AML-193 (cell line): ENCODE measurements at regions not wholly inside any gene's neighbourhood (a gene's known extent, or its start where the extent isn't known, plus 50 kb on each side); places are given as distances from the start of the nearest gene placed in this dataset.
"Not testable (repeated sequence)": the region's sequence is repeated elsewhere in the genome, so short reads cannot be mapped to it uniquely, and the experiment has no call there.

Source experiments
- DNase-seq, 2 experiments: peaks; one replicate each; lab custom pipeline; 2025; lab: John Stamatoyannopoulos, UW

DNA sequence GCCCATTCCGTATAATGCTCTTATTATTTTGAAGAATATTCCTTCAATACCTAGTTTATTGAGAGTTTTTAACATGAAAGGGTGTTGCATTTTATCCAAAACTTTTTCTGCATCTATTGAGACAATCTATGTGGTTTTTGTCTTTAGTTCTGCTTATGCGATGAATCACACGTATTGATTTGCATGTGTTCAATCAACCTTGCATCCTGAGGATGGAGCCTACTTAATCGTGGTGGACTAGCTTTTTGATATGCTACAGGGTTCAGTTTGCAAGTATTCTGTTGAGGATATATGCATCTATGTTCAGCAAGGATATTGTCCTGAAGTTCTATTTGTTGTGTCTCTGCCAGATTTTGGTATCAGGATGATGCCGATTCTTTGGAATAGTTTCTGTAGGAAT, 1070.3 kb upstream of the CDH18 start:
- DNase-seq, result no peak

DNA sequence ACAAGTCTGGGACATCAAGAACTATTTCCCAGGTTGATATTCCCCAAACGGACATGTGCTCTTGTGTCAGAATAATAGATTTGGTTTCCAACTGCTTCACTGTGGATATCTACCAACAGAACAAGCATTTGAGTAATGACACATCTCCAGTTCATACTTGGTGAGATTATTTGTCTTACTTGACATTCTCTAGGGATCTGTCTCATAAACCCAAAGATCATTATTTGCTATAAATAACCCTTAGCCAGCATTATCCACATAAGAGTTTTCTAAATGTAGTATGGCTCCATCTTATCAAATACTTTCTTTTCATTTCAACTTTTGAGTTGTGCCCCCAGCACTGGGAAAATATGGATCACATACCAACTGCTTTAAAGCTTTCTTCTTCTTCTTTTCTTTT, 1063.9 kb upstream of the CDH18 start:
- no peak for DNase-seq

DNA sequence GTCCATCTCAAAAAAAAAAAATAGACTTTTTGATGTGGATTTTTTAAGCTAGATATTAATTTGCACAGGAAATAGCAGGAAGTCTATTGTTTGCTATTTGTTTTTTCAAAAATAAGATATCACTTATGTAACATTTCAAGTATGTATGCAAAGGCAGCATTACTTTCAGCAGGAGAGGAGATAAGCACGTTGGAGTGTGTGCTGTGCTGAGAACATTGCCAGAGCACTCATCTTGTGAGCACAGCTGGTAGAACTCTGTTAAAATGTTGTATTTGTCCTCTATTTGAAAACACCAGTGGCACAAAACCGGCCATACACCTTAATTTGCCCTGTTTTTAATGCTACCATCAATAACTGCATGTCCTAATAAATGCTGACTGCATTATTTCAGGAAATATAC, 1061.9 kb upstream of the CDH18 start:
- no peak for DNase-seq

DNA sequence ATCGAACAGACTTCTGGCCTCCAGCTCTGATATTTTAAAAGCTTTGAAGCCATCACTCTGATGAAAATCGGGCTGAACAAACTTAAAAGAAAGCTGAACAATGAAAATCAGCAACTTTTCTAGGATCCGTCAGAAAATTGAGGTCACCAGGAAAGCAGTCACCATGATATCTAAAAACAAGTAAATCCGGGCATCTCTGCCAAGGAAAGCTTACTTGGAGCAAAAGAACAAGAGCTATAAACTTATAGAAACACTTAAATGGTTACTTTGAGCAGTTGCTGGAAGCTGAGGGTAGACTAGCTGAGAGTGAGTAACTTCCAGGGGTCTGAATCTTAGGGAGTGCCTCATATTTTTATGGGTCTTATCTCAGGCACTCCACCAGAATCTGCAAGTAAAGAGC, 1043.0 kb upstream of the CDH18 start:
- DNase-seq, result no peak

DNA sequence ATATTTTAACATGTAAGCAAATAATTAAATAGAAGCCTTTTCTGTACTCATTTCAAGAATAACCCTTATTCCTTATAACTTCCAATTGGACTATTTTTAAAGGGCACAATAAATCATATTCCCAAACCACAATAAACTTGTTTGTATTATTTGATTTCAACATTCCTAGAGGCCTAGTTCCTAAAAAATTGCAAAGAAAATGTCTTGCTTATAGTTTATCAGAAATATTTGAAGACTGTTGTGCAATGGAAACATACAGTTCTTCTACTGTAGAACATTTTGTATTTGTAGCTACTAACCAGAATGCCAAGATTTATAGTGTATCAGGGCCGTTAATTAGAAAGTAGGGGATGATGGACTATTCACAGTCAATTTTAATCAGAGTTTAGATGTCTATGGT, 1037.0 kb upstream of the CDH18 start:
- no peak for DNase-seq

DNA sequence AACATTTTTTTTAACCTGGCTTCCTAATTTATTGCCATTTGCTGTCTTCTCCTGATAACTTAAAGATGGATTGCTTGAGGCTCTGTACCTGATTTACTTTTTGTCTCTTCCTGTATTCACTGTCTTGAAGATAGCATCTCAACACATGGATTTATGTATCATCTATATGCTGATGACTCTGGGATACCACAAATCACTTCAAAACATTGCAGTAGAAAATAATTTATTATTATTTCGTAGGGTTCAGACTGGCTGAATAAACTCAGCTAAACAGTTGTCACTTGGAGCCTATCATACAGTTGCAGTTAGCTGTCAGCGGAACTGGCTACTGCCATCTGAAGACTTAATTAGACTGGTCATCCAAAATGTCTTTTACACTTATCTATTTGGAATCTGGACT, 1025.2 kb upstream of the CDH18 start:
- DNase-seq, result no peak

DNA sequence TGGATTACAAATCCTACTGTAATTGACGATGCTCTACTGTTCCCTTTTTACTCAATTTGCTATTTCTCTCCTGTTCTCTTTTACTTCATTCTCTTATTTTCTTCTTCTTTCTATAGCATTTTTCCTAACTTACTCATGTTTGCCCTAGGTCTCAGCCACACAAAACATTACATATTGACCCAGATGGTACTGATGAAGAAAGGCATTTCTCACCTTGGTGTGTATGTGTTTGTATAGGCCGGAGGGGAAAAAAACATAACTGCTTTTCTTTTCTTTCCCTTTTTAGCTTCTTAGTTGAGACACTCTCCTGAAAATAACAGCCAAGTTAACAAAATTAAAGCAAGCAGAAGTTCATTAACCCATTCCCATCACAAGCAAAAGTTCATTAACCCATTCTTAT, 1019.8 kb upstream of the CDH18 start:
- DNase-seq, result no peak

DNA sequence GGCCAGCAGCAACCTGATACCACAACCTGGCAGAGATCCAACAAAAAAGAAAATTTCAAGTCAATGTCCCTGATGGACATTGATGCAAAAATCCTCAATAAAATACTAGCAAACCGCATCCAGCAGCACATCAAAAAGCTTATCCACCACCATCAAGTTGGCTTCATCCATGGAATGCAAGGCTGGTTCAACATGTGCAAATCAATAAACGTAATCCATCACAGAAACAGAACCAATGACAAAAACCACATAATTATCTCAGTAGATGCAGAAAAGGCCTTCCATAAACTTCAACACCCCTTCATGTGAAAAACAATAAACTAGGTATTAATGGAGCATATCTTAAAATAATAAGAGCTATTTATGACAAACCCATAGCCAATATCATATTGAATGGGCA, 1000.9 kb upstream of the CDH18 start:
- not testable (repeated sequence) for DNase-seq

DNA sequence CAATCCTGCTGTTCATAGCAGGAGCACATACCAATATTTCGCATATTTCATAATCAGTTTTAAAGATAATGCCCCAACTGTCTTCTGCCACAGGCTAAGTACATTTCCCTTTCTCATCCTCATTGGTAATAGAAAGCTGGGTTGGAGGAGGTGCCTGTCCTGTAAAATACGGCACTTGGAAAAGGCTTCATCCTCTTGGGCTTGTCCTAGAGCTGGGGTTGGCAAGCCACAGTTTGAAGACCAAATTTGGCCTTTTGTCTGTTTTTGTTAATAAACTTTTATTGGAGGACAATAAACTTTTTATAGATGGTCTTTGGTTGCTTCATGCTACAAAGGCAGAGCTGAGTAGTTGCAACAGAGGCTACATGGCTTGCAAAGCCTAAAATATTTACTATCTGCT, 997.8 kb upstream of the CDH18 start:
- no peak for DNase-seq

DNA sequence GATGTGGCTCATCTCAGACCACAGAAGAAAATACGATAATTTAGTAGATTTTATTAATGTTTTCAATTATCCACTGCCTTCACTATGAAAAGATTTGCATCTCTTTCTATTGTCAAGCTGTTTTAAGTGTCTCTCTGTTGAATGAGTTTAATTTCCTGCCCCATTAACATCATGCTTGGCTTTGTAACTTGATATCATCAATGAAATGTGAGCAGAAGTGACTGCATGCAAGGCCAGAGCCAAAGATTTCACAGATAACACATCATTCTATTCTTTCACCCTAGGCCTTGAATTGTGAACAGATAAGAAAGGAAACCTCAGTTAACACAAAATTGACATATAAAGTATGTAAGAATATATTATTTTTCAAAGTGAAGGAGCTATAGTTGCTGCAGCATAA, 986.4 kb upstream of the CDH18 start:
- no peak for DNase-seq

DNA sequence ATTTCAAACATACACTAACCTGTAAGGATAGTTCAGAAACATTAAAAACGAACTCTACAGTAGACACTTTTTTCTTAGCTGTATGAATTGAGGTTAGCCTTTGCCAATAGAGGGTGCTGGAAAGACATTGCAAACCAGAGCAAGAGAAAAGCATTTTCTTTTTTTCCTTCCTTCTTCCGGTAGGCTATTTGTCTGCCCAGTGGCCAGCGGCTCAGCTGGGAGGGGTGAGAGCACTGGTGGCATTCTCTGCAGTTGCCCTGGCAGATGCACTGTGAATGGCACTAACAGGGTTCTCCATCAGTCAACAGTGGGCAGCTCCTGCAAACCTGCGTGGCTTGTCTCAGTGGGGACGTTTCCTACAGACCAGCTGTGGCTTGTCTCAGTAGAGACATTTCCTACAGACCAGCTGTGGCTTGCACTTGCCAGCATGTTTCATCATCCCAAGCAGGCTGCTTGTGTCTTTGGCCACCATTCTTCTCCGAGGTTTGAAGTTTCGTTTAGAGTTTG, 984.5 kb upstream of the CDH18 start:
- peak in 1 of 2 experiments; percentile 2 for DNase-seq

DNA sequence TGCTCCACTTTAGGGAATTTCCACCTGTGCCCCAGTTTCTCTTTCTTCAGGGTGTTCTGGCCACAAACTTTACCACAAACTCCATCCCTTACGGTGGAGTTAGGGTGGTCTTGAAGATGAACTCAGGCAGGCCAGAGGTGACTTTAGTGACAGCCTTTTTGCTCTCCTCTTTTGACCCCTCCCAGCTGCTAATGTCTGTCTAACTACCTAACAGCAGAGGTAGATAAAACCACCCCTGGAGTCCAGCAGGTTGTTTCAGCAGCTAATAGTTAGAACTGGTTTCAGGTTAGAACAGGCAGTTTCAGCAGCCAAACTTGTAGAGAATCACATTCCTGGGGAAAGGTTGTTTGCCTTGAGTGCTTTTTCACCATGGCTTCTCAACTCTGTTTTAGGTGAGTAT, 971.3 kb upstream of the CDH18 start:
- DNase-seq, result no peak

DNA sequence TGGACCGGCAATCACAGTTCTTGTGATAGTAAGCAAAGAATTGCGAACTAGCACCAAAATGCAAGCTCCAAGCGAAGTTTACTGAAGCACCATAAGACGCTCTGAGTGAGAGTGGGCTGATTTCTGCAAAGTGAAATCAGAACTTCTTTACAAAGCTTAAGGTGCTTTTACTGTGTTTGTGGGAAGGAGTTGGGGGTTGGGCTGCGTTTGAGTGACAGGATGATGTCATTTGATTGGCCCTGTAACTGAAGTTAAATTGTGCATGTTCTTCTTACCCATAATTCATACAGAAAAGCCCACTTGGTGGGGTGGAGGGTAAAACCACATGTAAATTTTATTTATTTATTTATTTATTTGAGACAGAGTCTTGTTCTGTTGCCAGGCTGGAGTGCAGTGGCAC, 970.6 kb upstream of the CDH18 start:
- DNase-seq, result no peak

DNA sequence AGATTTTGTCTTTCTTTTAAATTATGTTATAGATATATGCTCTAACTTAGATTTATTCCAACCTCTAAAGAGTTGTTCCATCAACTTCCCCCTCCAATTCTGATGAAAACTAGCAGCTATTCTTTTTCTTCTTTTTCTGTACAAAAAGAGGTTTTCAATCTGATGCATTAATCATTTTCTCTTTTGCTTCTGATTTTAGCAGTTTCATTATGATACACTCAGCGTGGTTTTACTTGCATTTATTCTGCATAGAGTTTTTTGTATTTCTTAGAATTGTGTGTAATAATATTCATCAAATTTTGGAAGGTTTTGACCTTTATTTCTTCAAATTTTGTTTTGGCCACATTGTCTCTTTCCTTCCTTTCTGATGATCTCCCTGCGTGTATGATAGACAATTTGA, 968.1 kb upstream of the CDH18 start:
- DNase-seq, result no peak

DNA sequence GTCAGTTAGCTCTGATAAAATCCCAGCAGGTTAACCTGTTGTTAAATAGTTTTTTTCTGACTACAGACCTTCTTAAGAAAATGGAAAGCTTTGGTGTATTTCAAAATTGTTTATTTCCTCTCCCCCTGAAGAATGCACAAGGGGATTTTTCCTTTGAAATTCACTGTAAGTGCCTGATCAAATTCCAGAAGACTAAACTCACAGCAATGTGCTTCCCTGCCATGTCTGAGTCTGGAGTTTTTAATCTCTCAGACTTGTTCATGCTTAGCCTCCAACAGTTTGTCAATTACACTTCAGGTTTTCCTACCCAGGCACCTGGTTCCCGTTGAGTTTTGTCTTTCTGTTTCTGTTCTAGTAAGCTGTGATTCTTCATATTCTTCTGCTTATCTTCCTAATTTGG, 961.6 kb upstream of the CDH18 start:
- DNase-seq, result no peak

DNA sequence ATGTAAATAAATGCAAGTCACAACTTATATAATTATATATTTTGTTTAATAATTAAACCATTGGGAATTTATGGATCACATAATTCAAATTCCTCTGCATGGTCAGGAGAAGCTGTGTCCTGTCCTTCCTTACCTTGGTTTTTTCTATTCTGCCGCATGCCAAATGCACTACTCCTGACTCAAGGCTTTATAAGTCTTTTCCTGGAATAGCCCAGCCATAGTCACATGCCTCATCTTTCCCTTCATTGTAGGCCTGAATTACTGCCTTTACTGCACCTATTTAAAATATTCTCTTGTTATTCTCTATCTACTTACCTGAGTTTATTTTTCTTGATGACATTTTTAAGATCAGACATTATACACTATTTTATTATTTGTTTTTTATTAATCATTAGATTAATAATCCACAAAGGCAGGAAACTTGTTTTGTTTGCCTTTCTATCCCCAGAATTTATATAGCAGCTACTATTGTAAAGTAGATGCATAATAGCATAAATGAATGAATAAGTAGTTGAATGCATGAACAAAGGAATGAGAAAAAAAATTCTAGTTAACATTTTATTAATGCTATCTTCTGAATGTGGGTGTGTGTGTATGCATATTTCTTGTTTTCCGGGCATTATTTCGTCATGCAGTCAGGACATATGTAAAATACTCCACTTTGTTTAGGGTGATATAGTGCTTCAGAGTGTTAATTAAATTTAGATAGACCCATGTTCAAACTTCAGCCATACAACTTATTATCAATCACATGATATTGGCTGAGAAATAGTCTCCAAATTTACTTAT, 955.4 kb upstream of the CDH18 start:
- not testable (repeated sequence) for DNase-seq

DNA sequence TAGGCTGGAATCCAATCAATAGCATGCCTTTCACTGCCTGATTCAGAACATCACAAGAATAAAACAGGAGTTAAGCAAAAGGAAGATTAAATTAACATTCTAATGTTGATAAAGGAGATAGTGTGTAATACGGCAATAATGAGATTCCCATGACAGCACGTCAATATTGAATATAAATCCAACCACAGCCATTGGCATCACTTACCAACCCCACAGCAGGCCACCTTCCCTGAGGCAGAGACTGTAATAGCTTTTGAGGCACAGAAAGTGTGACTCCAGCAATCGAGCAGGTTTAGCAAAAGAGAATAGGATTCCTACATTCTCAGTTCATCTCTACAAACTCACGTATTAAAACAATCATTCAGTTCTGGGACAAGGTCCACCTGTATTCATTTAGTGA, 954.6 kb upstream of the CDH18 start:
- DNase-seq, result not testable (repeated sequence)

DNA sequence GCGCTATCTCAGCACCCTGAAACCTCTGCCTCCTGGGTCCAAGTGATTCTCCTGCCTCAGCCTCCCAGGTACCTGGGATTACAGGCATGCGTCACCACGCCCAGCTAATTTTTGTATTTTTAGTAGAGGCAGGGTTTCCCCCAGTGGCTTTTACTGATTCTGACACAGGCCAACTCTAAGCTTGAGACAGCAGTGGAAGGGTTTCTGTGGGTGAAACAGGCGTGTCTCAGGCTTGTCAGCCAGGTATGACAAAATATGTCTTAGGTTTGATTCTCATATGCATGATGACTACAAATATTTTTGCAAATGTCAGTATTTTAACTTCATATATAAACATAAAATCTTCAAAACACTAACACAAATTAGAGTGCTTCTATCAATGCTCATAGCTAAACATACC, 952.8 kb upstream of the CDH18 start:
- DNase-seq, result not testable (repeated sequence)

DNA sequence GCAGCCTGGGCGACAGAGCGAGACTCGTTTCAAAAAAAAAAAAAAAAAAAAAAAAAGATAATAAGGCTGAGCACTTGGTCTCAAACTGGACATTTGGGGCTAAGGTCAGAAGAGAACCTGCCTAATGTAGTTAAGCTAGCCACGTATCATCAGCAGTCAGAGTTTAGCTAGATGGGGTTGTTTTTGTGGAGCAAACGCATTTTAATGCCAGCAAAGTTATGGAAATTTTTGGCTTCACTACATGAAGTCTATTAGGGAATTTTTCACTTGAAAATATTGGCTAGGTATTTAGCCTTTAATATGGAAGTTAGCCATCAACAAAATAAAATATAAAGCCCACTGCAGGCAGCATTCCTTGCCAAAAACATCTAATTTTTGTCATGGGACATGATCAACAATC, 902.9 kb upstream of the CDH18 start:
- not testable (repeated sequence) for DNase-seq

DNA sequence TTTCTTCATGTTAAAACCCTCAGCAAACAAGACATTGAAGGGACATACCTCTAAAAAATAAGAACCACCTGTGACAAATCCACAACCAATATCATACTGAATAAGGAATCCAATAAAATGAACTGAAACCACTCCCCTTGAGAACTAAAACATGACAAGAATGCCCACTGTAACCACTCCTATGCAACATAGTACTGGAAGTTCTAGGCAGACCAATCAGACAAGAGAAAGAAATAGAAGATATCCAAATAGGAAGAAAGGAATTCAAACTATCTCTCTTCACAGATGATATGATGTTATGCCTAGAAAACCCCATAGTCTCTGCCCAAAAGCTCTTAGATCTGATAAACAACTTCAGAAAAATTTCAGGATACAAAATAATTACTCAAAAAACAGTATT, 887.7 kb upstream of the CDH18 start:
- DNase-seq, result not testable (repeated sequence)

DNA sequence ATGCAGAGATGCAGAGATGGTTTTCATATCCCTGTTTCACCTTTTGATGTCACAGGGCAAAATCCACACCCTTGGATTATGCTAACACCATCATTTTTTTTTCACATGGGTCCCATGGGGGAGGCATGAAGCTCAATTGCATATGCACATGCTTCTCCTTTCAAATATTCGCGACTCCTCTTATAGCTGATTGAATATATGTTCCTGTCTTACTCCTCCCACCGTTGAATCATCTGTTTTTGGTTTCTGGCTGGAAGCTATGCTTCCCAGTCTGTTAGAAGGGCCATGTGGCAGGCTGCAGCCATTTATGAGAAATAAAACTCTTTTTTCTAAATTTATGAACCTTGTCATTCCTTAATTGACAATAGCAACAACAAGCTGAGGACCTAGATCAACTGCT, 877.9 kb upstream of the CDH18 start:
- not testable (repeated sequence) for DNase-seq

DNA sequence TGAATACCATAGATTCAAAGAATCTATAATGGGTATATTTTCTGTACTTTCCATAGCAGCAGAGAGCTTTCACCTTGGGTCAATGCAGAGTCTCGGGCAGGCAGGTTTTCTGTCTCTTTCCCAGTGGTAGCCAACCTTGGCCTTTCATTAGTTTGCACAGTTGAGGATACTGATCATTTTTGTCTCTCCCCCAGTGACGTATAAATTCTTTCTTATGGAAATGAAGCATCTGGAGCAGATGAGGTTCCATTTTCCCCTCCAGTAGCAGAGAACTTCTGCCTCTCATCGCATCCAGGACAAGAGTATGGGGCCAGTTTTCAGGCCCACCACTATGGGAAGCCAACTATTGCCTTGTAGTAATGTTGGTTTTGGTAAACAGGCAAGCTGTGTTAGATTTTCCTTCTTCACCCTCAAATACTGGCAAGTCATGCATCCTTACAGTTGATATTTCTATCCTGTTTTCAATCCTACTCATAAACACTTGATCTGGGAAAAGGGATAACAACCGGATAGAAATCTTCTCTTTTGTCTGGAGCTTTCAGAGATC, 845.2 kb upstream of the CDH18 start:
- no peak for DNase-seq

DNA sequence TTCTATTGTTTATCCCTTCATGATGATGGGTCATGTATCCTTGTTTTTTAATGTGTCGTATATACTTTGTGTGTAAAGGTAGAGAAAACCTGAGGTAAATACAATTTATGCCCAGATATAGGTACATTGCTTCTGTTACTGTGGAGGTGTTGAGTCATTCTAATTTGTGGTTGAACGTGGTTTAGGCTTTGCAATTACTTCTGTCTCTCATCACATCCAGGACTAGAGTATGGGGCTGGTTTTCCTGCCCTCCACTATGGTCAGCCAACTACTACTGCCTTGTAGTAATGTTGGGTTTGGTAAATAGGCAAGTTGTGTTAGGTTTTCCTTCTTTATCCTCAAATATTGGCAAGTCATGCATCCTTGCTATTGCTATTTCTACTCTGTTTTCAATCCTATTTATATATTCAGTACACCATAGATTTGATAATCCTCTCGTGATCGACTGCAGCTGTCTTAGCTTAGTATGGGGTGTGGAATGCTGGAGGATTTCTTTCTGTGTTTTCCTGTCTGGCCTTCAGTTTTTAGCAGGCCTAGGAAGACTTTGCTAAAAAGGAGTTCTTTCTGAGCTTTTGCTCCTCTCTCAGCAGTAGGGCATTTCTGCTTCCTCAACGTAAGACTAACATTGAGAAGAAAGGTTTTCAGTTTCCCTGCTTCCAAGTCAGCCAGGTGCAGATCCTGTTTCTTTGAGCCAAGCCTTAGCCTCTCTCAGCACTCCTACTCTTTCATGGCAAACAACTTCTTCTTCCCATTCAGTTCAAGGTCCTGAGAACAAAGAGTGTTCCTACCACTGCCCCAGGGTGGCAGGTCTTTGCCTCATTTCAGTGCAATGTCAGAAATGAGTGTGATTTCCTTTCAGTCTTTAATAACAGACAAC, 844.4 kb upstream of the CDH18 start:
- DNase-seq, result no peak
